GM13976 (cell line): ENCODE measurements at regions not wholly inside any gene's neighbourhood (a gene's known extent, or its start where the extent isn't known, plus 50 kb on each side); places are given as distances from the start of the nearest gene placed in this dataset.

Experiments used
- DNase-seq: peaks from one replicate; pipeline ENCODE4 v3.0.0; 2012; ENCODE audit warnings: low spot score
- CTCF ChIP-seq: IDR thresholded peaks from 2 replicates; pipeline ENCODE4 v1.5.1; 2012; ENCODE audit warnings: borderline replicate concordance, mild to moderate bottlenecking; ENCODE audit not compliant: insufficient read depth; ENCODE audit errors: extremely low read depth, missing control alignments, control extremely low read depth
- in situ Hi-C: fragments of 300-500 bp; cut with MboI; formaldehyde crosslinking; loops from one replicate; pipeline ENCODE4 v1.12.0; 2022; ENCODE audit warnings: low sequenced_read_pairs, mixed read lengths, inconsistent platforms; ENCODE audit not compliant: unreplicated experiment

GRCh38 chr13:90107661-90108060 is 1239.8 kb upstream of the MIR17HG start:
- TF ChIP-seq CTCF, result no peak
- in situ Hi-C loops, result no loop called here
- DNase-seq, result no peak

GRCh38 chr13:90108547-90108946 is 1238.9 kb upstream of the MIR17HG start:
- no peak for DNase-seq
- no peak for TF ChIP-seq CTCF
- in situ Hi-C loops, result no loop called here

GRCh38 chr13:90116121-90116520 is 1231.4 kb upstream of the MIR17HG start:
- in situ Hi-C loops, result no loop called here
- no peak for TF ChIP-seq CTCF
- no peak for DNase-seq

- DNase-seq, result no peak
- in situ Hi-C loops, result no loop called here
- no peak for TF ChIP-seq CTCF
Observed at GRCh38 chr13:90118467-90119071, 1228.9 kb upstream of the MIR17HG start.

- TF ChIP-seq CTCF, result no peak
- DNase-seq, result no peak
- in situ Hi-C loops, result no loop called here
Observed at GRCh38 chr13:90120026-90120425, 1227.5 kb upstream of the MIR17HG start.

- no peak for TF ChIP-seq CTCF
- in situ Hi-C loops, result no loop called here
- no peak for DNase-seq
Observed at GRCh38 chr13:90121784-90122183, 1225.7 kb upstream of the MIR17HG start.
